ENCODE measurements at regions not wholly inside any gene's neighbourhood (a gene's known extent, or its start where the extent isn't known, plus 50 kb on each side); places are given as distances from the start of the nearest gene placed in this dataset.
"Not testable (repeated sequence)": the region's sequence is repeated elsewhere in the genome, so short reads cannot be mapped to it uniquely, and the experiment has no call there.

GRCh38 chr11:87506946-87507345, 469.2 kb downstream of the TMEM135 start:
- not testable (repeated sequence) for TF ChIP-seq CTCF (IDR thresholded peaks at IDR 0.05; ENCODE audit: insufficient read depth, low read depth, low read length); EZH2 (IDR thresholded peaks at IDR 0.05; ENCODE audit: insufficient read depth, low read length)
